ENCODE measurements at regions not wholly inside any gene's neighbourhood (a gene's known extent, or its start where the extent isn't known, plus 50 kb on each side); places are given as distances from the start of the nearest gene placed in this dataset.

DNA sequence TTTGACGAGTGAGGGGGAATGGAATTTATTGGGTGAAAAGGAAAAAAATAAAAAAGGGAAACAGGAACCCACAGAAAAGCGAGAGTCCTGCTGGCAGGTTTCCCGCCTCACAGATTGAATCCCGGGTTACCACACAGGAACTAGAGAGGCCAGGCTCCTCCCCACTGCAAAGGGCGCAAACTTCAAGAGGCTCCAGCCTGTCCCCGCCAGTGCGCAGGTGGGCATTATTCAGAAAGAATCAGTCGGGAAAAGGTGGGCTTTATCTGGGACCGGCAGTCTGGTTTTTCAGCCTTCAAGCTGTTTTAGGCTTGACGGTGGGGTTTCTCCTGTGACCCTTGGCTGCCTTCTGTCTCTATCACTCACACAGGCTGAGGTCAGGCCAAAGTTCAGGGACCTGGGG lies 1496.8 kb downstream of the RPA4 start:
- no peak for DNase-seq

DNA sequence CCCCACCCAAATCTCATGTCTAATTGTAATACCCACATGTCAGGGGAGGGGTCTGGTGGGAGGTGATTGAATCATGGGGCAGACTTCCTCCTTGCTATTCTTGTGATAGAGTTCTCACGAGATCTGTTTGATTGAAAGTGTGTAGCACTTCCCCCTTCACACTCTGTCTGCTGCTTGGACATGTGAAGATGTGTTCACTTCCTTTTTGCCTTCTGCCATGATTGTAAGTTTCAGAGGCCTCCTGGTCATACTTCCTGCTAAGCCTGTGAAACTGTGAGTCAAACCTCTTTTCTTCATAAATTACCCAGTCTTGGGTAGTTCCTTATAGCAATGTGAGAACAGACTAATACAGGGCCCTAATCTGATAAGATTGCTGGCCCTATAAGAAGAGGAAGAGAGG lies 1514.8 kb downstream of the RPA4 start:
- DNase-seq, result no peak

DNA sequence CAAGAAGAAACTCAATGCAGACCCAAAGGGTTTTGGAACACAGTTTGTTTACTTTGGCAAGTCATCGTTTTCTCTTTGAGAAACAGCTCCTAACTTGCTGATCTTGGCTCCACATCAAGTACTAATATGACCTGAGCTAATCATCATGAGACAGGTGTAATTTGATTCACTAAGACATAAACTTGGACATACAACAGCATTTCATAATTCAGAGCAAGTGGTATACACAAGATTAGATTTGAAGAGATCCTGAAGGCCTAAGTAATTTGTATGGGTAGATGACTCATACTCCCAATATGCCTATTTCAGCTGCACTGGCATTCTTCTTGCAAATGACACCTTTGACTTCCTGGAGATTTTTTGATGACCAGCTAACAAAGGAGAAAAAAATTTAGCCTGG lies 1521.7 kb downstream of the RPA4 start:
- DNase-seq, result no peak

DNA sequence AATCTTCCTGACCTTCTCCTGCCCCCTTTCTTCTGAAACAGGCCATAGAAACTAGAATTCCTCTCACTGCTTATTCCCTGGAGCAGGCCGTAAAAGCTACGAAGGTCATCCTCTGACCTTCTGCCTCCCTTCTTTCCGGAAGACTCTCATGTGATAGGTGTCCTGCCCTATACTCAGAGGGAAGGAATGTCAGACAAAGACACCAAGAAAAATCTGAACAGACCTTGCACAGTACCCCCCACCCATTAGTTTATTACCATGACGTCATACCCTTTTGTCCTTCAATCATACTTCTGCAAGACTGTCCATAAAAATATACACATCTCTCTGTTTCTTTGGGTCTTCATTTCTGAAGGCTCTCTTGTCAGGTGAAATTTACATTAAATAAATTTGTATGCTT lies 1523.9 kb downstream of the RPA4 start:
- DNase-seq, result no peak

DNA sequence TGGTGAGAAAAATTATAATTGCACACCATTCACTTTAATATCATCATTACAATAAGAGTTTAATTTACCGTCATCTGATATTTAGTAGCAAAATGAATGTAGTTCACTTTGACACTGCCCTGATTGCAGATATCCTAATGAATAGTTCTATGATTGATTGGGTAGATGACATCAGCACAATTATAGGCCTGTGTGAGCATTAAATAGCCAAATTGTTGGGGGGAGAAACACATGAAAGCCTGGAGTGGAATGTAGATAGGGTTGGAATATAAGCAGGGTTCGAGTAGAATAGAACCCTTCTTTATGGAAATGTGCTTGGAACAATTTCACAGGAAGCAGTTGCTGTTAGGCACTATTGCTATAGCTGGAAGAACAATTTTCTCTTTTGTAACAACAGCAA lies 1526.2 kb downstream of the RPA4 start:
- no peak for DNase-seq

DNA sequence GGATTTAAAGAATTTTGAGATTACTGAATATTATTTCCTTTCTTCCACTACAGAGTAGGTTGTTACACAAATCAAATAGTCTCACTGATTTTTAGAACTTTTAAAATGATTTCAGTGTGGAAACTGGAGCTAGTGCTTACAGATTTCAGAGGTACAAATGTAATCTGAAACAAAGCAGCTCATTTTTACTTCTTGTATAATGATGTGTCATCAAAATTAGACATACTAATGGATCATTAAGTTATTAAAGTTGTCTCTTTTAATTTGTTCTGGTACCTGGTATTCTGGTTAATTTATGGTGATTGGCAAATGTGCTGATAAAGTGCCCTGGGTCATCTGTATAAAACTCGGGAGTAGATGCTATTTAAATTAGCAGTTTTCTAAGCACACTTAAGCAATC lies 1528.3 kb downstream of the RPA4 start:
- DNase-seq, result no peak

DNA sequence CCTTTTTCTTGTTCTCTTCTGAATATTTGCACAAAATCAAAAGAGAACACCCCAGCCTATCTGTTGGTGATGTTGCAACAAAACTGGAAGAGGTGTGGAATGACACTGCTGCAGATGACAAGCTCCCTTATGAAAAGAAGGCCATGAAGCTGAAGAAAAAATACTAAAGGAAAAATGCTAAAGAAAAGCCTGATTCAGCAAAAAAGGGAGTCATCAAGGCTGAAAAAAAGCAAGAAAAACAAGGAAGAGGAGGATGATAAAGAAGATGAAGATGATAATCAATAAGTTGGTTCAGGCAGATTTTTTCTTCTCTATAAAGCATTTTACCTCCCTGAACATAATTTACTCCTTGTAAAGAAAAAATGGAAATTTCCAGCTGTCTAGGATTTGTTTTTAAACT lies 1538.8 kb downstream of the RPA4 start:
- no peak for DNase-seq

DNA sequence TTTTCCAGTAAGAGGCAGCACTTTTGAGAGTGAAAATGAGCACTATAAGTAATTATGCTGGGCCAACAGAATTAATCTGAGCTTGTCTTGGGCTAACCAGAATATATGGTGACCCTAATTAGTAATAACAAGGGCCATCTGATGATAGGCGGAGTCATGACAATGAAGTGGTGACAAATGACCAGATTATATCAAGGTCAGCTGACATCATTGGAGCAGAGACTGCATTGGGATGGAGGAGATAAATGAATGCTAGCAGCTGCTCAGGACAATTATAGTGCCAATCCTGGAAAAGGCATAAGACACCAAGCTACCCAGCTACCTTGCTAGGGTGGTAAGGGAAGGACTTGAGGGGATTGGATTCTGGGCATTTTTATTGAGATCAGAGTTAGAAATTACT lies 1548.7 kb downstream of the RPA4 start:
- DNase-seq, result no peak

DNA sequence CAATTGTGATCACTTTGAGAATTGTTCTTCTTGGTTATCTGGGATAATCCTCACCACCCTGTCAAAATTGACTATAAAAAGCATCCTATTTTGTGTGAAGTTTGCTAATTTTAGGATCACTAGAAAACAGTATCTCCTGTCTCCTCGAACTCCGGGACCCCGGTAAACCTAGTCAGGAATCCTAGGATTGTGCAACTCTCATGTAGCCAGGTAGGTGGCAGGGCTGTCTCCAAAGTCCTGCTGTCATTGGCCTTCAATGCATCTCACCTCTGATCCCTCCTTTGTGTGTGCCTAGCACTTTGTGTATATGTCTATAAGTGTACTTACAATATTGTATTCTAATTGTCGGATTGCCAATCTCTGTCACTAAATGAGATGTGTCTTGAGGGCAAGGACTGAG lies 1564.8 kb downstream of the RPA4 start:
- DNase-seq, result no peak

DNA sequence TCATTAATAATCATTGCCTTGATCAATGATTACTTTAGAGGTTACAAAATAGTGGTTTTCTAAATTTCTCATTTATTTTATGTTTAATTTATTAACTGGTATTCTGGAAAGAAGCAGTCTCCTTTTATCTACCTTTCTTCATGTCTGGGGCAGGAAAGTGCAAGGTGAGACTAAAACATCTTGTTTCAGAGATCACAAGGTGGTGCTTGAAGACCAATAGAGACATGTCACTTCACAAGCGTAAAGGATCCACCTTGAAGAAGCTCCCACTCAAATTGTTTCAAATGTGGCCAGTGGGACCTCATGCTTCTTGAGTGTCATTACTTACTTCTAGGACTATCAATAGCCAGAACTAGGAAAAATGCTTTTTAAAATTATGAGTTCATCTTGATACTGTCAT lies 1568.7 kb downstream of the RPA4 start:
- no peak for DNase-seq

DNA sequence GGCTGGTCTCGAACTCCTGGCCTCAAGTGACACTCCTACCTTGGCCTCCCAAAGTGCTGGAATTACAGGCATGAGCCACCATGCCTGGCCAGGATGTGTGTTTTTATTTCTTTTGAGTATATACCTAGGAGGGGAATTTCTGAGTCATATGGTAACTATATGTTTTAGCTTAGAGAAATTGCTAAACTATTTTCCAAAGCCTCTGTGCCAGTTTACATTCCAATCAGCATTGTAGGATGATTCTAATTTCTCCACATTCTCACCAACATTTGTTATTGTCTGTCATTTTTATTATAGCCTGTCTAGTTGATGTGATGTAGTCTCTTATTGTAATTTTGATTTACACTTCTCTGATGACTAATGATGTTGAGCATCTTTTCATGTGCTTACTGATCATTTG lies 1576.0 kb downstream of the RPA4 start:
- no peak for DNase-seq

DNA sequence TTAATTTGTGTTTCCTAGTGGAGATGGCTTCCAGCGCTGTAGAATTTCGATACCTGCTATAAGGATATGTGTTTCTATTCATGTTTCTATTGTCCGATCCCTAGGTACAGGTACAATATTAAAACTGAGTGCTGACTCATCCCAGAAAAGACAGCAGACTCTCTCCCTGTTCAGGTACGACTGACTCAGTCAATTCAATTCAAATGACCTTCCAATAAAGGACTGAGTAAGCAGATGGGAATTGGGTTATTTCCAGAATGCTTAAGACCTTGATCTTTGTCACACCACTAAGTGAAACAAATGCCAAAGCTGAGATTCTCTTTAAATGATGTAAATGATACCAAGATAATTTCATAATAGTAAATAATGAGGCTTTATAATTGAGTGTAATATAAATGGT lies 1596.9 kb downstream of the RPA4 start:
- no peak for DNase-seq

DNA sequence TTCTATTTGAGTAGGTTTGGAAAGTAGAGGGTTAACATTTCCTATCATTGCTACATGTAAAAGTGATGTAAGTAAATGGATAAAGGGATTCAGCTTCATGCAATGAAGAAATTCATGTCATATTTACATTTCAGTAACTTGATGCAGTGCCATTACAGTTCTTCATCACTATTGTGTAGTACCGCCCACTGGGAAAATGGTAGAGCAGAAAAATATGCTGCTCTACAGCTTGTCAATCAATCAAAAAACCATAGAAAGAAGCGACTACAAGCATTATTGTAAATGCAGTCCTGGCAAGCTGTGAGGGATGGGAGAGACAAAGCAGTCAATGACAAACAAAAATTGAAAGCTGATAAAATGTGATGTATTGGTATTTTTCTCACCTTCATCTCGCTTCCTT lies 1597.9 kb downstream of the RPA4 start:
- no peak for DNase-seq

DNA sequence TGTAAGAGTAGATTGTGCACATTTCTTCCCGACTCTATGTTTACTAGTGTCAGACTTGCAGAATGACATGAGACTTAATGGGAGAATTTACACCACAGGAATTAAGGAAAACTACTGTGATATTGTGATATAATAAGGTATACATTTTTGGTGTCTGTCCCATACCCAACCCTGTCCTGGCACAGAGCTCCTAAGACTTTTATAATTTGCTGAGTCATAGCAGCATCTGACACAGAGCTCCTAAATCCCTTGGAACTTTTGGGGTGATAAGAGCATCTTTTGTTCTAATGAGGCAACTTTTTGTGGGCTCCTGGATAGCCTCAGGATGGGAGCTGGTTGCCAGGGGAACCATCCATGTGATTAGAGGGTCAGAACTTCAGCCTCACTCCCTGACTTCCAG lies 1607.0 kb downstream of the RPA4 start:
- no peak for DNase-seq

DNA sequence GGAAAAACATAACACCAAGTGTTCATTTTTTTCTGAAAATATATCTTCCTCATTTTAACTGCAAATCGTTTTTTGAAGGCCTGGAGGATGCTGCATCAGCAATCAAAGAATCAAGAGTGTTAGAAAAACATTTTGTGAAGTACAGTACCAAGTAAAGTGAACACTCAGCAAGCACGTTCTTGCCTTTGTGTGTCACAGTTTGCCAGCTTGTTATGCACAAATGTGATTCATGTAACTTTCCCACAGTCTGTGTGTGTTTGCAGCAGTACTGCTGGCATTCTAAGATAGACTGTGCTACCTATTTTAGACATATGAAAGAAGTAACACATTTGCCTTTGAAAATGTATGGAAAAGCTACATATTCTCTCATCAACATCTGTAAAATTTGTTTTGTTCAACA lies 1617.7 kb downstream of the RPA4 start:
- no peak for DNase-seq

DNA sequence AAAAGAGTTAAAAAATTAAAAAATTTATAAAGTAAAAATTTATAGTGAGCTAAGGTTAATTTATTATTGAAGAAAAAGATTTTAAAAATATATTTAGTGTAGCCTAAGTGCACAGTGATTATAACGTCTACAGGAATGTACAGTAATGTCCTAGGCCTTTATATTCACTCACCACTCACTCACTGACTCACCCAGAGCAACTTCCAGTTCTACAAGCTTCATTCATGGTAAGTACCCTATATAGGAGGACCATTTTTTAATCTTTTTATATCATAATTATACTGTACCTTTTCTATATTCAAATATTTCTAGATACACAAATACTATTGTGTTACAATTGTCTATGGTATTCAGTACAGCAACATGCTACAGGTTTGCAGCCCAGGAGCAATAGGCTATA lies 1623.2 kb downstream of the RPA4 start:
- DNase-seq, result no peak

DNA sequence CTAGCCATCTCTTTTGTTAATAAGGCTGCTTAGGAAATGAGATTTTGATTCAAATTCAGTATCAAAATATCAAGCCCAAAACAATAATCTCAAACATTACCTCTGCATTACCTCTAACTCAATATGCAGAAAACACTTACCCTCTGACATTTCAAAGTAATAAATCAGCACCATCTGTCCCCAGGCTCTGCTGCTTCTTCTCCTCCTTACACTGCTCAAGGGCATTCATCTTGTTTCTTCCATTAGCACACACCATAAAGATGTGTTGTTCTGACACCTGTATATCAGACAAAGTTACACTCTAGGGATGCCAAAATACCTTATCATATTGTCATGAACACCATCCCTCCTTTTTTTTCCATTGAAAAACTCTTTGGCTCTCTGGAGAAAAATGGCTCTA lies 1630.3 kb downstream of the RPA4 start:
- DNase-seq, result no peak

DNA sequence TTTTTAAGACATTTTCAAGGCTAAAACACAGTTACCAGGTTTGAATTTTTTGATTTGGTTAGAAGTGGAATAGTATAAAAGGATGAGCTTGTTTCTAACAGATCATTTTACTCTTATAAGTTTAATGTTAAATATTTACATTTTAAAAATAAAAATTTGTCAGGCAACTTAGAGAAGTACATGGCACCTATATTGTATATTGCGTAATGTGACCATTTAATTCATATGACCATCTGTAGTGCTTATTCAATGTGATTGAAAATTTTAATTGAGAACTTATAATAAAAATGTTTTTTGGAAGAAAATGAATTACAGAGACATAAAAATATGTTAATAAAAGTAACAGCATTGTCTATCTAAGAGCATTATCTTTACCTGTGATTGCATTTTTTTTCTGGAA lies 1632.4 kb downstream of the RPA4 start:
- DNase-seq, result no peak

DNA sequence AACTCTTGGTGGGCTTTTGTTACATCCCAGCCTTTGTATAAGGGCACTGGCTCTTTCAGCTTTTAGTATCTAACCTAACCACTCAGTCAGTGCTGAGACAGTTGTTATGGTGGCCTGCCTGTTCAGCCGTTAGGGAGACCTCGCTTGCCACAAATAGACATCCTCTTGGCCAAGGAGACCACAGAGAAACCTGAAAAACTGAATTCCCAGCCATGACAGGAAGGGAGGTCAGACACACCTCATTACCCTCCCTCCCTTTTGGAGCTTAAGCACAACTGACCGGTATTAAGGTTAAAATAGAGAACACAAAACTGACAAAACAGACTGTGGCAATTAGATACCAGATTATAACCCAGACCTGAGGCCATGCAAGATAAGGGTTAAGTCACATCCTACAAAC lies 1639.3 kb downstream of the RPA4 start:
- DNase-seq, result no peak

DNA sequence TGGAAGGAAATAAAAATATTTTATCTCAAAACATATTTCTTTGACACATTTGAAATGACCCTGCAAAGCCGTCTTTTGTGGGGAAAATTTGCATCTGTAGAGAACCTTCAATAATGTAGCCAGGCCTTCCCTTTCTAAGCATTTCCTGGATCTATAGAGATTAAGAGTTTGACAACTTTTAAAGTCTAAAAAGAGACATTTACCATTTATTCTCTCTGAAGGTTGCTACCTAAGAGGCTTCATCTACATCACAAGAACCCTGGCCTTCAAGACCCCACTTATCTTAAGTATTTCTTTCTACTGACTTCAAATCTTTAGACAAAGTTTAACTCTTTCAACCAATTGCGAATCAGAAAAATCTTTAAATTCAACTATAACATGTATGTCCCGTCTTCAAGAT lies 1639.8 kb downstream of the RPA4 start:
- no peak for DNase-seq

DNA sequence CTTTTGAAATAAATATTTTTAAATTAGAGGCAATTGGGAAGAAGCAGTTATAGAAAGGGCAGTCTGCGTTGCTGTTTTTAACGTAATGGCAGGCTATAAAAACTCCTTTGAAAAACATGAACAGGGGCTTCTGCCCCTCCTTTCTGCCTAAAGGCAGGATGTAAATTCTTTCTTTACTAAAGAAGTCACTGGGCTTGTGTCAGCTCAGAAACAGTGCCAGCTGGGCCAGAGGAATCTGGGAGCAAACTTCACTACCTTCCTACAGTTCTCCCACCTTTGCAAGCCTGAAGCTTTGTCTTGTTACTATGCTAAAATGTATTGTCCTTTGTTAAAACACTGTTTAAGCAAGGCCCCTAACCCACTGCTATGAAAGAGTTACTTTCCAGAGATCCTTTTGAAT lies 1664.8 kb downstream of the RPA4 start:
- DNase-seq, result no peak

DNA sequence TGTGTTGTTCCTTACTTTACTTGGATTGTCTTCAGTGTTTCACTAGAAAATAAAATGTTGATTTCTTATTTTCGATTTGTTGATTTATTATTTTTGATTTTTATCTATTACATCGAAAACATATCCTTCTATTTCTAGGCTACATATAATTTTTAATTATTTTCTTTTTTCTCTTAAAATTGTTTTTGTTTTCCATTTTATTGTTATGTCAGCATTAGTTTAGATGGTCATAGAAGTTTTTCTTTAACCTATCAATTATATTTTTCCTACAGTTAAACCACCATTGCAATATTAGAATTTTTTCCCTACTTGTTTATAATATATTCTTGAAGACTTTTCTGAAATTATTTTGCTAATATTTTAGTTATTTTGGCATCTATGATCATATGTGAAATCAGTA lies 1685.1 kb downstream of the RPA4 start:
- no peak for DNase-seq

DNA sequence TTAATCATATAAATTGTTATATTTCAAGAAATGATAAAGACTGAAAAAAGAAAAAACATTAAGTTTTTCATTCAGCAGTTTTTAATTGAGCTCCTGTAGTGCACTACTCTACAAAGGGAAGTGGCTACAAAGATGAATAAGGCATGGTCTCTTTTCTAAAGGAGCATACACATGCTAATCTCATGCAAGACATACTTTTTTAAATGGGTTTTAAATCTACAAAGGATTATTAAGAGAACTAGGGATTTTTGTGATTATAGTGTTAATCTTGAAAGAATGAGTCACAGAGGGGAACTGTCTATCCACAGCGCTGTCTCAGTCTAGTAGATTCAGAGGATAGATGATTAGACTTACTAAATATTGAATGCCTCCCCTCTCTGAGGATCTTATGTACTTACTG lies 1722.2 kb downstream of the RPA4 start:
- DNase-seq, result no peak

DNA sequence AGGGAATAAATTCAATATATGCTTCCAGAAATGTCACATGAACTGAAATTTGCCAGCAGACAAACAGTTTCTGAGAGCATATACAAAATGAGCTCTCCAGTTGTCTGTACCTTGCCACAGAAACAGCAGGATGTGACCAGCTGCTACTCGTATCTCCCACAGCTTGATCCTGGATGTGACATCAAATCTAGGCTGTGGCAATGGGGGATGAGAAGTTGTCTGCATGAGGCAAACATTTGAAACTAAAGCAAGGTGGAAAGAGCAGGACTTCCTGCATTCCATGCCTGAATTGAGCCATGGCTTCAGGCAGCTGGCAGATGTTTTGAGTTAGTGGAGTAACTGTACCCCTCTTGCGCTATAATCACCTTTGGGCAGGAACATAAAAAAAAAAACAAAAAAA lies 1724.0 kb downstream of the RPA4 start:
- DNase-seq, result no peak

DNA sequence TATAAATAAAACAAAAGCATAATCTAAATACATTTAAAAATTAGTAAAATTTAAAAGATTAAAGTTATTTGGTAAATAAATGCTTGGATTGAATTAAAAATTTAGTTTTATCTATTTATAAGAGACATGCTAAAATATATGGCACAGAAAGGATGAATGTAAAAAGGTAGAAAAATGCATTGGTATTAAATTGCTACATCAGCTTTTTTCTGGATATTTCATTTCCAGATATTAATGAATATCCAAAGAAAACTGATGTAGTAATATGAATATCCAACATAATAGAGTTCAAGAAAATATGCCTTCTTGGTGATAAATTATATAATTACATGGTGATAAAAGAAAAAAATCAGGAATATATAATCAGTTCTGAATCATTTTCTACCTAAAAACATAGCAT lies 1743.9 kb downstream of the RPA4 start:
- no peak for DNase-seq

DNA sequence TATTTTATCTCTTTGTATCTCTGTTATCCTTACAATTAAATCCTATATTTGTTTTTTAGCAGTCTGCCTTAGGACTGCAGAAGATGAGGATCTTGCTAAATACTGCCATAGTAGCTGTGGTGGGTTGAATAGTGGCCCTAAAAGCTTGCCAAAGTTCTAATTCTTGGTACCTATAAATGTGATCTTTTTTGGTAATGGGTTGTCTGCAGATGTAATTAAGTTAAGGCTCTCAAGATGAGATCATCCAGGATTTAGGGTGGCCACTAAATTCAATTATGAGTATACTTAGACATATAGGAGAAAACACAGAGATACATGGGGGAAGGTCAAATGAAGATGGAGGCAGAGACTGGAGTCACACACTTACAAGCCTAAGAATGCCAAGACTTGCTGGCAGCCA lies 1753.7 kb downstream of the RPA4 start:
- no peak for DNase-seq

DNA sequence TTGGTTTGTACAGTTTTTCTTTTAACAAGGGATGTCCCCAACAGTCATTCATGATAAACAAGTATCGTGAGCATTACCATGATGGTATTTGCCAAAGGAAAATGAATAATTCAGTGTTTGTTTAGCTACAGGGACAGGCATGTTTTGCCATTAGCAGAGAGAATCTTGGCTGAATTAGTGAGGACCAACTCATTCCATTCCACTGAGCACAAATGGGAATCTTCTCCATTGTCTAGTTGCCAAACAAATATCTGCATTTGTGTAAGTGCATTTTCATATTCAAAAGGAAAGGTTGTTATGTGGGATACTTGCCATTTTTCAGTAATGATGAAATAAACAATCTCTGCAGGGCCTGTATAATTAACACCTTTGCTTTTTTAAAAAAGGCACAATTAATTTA lies 1762.6 kb downstream of the RPA4 start:
- no peak for DNase-seq

Data from stimulated activated CD4-positive, alpha-beta T cell treated with anti-CD3 and anti-CD28 coated beads, Interleukin-12 subunit alpha, Interleukin-12 subunit beta, amount 100 ng/mL, for 4 hours (primary cell).